IPS-NIHi11 (cell line): ENCODE measurements at regions not wholly inside any gene's neighbourhood (a gene's known extent, or its start where the extent isn't known, plus 50 kb on each side); places are given as distances from the start of the nearest gene placed in this dataset.
"Not testable (repeated sequence)": the region's sequence is repeated elsewhere in the genome, so short reads cannot be mapped to it uniquely, and the experiment has no call there.

Experiments
- DNase-seq: peaks from one replicate; pipeline ENCODE4 v3.0.0; 2012; ENCODE audit warnings: mixed read lengths, low spot score

DNA sequence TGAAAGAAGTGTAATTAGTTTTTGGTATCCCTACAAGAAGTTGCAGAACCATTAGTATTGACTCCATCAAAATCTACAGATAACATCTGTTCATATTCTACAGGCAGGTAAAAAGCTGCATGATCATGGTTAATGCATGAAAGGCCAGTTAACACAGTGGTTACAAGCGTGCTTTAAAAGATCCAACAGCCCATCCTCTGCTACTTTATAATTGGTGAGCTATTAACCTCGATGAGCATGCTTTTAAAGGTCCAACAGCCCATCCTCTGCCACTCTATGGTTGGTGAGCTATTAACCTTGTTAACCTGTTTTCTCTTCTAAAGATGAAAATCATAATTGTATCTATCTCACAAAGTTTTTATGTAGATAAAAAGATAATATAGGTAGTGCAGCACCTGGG, 289.3 kb downstream of the DUSP6 start:
- no peak for DNase-seq

DNA sequence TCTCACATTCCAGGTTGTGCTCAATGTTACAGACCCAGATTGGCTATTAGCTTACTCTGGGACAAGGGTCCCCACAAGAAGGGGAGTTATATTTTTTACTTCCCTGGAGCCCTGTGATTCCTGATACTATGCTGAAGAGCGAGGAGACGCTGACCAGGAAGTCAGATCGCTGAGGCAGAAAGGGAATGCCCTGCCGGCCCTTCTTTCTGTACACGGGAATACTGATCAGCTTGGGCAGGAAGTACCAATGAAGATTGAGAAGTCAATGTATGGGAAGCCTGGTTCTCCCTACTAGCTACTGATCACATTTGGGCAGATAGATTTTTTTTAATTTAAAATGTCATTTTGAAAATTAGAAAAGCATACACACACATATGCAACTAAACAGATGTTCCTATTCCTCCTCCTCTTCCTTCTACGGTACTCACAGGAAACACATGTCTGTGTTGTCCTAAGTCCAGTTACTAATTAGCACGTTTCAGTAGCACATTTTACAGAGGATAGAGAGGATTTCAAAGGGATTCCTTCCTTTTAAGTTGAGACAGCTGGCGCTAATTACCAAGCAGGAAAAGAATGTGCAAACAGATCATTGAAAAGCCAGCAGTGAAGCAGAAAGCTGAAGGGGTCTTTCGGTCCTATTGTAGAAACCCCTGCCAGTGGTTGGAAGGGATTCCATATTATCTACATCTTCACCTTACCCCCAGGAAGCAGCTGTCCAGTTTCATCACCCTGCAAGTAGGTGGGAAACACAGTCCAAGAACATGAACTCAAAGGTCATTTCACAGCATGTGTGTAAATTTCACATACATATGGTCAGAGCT, 292.4 kb downstream of the DUSP6 start:
- no peak for DNase-seq

DNA sequence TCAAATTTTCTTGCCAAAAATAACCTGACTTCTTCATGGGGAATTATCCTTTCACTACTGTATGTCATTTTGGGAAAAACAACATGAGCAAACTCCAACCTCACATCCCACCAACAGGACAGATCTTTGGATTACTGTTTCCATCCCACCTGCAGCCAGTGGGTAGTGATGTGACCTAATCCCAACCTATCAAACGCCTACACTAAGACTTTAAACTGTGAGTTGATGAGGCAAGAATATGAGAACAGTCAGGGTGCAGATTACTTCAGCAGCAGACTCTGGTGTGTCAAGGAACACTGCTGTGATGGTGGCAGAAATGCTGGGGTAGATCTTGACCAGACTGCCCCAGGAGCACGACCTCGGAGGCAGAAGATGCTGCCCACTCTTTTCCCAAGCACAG, 293.2 kb downstream of the DUSP6 start:
- no peak for DNase-seq

DNA sequence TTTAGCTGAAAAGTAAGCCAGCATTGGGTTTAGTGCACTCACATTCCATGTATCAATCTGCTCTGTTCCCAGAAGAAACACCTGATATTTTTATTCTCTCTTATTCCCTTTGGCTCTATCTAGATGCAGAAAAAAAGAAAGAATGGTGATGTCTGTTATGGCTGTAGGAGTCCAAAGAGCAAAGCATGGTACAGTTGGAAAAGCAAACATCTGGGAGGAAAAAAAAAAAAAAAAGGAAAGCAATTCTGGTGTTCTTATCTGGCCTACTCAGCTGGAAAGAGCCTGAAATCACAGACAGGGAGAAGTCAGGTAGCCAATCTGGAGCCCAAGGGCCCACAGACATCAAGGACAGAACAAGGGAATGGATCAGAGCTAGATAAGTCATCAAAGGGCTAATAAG, 293.9 kb downstream of the DUSP6 start:
- DNase-seq = no peak

DNA sequence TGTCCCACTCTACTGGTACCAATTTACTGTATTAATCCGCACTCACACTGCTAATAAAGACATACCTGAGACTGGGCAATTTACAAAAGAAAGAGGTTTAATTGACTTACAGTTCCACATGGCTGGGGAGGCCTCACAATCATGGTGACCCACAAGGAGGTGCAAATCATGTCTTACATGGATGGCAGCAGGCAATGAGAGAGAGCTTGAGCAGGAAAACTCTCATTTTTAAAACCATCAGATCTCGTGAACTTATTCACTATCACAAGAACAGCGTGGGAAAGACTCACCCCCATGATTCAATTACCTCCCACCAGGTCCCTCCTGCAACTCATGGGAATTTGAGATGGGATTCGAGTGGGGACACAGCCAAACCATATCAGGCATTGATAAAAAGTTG, 298.5 kb downstream of the DUSP6 start:
- DNase-seq = not testable (repeated sequence)

DNA sequence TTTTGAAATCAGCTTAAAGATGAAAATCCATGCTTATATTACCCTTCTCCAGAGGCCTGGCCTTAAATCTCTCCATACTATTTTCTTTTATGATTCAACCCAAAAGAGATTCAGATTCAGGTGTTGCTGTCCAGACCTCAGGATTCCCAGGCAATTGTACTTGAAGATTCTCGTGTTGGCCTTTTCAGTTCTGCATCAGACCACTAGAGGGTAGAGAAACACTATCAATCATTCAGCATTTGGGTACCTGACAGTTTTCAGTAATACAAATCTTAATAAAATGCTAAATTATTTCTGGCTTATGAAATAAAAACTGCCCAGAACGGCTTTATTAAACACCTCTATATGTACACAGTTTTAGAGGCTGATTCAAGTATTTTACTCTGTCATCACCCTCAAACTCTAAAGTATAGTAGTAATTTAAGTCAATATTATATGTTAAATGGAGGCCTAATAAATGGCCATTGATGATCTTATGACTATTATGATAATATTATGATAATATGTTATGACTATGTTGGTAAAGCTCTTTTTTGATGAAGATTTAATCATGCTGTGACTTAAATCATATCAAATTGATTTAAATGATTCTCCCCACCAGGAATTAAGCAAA, 301.1 kb downstream of the DUSP6 start:
- peak; percentile 59 for DNase-seq

DNA sequence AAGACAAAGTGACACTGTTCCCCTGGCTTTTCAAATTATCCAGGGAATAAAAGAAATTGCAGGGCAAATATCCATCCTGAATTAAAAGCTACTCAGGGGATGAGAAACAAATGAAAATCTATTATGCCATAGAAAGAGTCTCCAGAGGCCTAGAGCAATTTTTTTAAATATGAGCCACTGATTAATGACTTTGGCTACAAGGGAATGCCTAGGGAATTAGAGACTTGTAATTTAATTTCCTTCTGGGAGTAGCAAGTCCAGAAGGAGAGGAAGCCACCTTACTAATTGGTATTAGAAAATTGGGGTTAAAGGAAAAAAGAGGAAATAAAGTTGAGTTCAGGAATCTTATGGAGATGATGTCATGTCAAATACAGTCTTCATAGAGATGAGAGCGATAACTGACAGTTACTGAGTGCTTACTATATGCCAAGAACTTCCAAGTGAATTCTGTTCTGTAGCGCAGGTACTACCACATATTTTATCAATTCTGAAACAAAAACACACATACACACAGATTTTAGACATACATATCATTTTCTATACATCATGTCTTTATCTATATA, 304.4 kb downstream of the DUSP6 start:
- no peak for DNase-seq

DNA sequence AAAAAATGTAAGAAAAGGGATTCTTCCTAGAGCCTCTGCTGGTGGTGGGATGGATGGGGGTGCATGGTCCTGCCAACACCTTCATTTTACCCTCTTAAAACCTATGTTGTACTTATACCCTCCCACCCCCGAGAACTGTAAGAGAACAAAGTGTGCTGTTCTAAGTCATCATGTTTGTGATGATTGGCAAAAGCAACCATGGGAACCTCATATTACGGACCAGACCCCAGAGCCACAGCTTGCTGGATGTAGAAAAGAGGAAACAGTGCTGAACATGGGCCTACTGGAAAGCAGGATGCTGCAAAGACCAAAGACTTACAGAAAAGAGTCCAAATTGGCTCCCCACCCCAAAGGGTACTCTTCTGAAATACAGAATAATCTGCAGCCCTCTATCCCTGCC, 311.2 kb downstream of the DUSP6 start:
- no peak for DNase-seq

DNA sequence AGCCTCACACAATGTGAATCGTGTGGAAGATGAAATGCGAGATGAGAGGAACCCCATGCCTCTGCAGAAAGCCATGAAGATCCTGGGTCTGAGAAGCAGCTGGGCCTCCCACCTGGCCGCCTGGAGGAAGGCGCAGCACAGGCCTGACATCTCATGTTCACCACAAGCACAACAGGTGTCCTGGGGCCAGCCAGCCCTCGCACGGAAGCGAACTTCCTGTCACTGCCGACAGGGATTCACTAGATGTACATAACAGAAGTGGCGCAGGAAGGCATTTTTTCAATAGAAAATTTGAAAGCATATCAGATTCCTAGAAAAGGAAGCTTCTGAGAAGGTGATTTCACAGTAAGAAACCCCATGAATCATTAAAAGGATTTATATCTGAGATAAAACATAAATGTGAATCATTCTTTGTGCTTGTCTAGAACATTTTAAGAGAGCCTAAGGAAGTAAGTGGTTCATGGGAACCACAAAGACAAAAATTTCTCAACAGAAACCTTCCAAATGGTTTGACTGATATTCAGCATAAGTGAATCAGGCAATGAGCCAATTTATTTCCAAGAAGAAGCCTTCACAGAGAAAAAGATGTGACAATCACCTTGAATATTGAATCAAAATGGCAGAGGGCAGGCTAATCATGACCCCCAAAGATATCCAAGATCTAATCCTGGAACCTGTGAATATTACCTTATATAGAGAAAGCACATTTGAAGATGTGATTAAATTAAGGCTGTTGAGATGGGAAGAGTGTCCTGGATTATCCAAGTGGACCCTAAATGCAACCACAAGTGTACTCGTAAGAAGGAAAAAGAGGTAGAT, 311.9 kb downstream of the DUSP6 start:
- no peak for DNase-seq

DNA sequence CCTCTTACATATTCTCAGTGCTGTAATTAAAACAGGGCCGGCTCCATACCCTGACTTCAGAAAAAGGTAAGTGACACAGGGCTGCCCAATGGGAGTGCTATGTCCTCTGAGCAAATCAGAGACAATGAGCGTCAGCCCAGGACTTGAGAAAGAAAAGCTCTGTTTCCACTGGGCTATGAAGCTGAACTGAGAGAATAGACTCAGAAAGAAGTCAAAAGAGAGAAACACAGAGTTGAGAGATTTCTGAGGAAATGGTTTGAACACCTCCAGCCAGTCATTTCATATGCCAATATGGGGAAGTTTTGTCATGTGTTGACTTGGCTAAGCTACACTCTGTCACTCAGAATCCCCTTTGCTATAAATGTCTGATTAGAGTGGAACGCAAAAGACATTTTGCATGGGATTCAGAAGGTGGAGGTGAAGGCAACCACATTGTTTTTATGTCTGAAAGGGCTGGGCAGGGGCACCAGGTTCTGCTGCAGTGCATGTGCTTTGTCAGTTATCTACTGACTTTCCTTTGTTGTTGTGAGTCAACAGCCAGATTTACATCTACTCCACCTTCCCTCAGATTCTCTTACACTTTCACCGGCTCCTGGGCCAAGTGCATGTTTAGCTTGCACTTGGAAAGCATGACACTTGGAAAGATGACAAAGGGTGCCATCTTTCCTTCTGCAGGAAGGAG, 313.3 kb downstream of the DUSP6 start:
- no peak for DNase-seq

DNA sequence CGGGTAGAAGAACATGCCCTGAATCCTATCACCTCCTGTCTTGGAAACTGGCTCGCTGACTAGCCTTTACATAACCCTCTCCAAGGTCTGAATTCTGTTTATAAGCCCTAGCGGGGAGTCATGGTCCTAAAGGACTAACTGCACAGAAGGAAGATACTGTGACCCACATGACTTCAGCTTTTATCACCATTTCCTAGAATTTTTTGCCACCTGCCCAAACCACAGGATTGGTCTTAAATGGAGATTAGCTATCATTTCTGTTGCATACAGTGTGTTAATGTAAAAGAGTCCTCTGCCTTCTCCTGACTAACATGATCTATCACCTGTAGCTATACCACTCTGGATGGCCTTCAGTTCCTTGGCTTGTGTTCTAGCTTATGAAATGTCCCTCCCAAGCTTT, 319.2 kb downstream of the DUSP6 start:
- DNase-seq = no peak

DNA sequence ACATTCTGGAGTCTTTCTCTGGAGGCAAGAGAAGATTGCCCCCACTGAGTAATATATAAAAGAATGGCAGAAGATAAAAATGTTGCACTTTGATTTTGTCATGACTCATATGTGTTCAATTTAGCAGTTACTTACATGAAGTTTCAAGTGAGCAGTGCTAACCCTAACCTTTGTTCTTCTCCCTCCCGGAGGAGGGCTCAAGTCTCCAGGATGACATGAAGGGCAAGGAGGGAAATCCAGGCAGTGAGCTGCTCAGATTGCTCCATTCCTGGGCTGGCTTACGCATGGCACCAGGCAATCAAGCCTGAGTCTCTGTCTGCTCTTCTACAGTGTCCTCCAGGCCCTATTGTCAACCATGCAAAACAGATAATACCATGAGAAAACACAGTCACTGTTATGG, 322.3 kb downstream of the DUSP6 start:
- DNase-seq = no peak

DNA sequence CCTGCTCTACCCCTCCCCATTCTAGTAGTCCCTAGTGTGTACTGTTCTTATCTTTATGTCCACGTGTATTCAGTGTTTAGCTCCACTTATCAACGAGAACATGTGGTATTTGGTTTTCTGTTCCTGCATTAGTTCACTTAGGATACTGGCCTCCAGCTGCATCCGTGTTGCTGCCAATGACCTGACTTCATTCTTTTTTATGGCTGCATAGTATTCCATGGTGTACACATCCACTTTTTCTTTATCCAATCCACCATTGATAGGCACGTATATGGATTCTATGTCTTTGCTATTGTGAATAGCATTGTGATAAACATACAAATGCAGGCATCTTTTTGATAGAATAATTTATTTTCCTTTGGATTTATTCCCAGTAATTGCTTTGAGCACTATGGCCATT, 327.7 kb downstream of the DUSP6 start:
- DNase-seq = no peak

DNA sequence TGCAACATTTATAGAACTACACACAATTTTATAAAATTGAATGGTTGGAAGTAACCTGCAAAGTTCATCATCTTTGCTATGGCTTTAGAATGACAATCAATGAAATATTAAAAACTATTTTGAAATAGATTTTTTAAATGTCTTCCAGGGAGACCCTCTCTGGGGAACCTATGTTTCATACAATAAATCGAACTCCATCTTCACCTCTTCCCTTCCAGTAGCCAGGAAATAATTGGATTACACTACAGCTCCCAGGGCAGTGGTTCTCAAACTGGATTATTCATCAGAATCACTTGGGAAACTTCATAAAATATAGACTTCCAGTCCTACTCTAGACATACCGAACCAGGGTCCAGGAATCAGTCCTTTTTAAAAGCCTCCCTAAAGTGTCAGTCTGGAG, 328.4 kb downstream of the DUSP6 start:
- DNase-seq = no peak

DNA sequence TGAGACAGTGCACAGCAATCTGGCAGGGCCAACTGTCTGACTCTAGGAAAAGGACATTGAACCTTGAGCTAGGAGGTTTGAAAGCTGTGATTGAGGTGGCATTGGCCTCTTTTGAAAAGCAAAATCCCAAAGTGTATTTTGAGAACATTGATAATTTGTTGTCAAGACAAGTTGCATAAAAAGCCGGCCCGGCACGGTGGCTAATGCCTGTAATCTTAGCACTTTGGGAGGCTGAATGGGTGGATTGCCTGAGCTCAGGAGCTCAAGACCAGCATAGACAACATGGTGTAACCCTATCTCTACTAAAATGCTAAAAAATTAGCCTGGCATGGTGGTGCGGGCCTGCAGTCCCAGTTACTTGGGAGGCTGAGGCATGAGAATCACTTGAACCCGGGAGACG, 331.6 kb downstream of the DUSP6 start:
- DNase-seq = no peak

DNA sequence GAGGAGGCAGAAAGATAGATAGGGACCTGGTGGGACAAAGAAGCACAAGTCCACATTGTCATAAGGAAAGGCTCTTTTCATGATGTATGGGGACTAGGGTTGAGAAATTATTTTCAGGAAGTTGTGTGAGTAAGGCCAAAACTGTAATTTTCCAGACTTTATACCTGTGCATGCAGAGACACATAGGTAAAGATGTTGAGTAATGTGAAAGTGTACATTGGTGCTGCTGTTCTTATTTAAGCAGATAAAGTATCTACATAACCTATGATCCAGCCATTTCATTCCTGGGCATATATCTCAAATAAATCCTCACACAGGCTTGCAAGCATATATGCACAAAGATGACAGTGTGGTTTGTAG, 332.2 kb downstream of the DUSP6 start:
- DNase-seq = no peak

DNA sequence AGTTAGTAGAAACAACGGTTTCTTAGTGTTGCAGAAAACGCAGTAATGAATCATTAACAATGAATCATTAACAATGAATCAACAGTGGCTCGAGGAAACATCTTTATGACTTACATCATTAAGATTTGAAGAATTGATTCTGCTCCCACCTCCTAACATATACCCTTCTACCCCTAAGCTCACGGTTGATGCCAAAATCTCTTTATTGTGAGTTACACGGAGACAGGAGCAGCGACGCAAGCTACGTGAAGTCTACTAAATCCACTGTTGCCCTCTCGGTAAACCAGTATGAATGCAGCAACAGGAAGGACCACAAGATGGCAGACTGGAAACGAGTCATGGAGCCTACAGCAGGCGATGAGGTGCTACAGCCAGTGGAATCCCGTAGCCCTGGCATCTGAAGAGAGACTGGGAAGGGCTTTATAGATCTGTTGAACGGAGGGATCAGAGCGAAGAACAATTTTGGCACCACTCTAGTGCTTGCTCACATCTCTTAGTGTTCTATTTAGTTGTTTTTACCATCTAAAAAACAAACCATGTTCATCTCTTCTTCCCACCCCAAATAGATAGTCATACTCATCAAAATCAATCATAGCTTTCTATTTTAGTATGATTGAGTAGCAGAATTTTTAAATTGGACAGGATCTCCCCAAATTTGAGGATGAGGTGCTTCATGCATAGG, 332.7 kb downstream of the DUSP6 start:
- peak; percentile 75 for DNase-seq

DNA sequence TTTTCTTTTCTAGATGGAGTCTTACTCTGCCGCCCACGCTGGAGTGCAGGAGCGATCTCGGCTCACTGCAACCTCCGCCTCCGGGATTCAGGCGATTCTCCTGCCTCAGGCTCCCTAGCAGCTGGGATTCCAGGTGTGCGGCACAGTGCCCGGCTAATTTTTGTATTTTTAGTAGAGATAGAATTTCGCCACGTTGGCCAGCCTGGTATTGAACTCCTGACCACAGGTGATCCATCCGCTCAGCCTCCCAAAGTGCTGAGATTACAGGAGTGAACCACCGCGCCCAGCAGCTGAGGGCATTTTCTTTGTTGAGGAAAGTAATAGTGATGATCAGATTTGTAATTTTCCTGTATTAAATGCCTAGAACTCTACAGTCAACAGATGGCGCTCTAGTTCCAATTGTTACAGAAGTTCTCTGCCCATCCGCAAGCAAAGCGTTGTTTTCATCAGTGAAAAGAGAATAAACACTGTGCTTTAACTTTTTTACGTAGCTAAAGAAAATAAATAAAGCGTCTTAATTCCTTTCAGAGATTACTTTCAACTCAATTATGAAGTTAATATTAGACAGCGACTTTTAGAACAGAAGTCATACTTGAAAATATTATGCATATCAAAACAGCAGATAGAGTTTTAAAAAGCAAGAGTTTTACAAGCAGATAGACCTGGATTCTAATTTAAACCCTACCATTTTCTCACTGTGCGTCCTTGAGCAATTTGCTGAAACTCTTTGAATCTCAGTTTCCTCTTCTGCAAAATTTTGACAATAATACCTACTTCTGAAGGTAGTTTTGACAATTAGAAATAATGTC, 335.1 kb downstream of the DUSP6 start:
- DNase-seq = peak; percentile 36

DNA sequence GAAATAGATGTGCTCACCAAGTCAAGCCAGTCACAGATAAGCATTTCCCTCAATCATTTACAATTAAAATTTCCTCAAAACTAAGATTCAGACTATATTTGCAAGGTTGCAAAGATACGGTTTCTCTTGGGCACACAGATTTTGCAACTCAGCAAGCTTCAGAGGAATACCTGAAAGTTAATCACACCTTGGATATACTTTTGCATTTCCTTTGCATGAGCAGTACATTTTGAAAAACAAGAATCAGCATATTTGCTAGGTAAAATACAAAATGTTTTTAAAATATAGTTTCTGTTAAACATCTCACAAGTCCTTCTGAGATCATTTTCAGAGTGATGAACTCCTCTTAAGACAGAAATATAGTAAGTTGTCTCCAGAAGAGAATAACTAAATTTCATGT, 336.9 kb downstream of the DUSP6 start:
- DNase-seq = no peak

DNA sequence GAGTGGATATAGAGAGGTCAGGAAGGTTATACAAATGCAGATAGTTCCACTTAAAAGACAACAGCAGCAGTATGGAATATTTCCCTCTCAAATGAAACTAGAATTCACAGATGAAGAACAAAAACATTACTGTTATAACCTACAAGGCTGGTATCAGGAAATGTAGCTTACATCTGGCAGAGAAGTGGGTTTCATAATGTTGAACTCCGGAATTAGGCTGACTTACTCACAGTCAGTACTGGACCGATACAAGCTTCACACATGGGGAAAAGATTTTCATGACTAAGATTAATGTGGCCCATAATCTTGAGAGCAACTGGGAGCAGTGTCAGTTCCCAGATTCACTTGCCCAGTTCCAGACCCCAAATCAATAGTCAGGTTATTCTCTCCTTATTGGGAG, 353.9 kb downstream of the DUSP6 start:
- DNase-seq = no peak
